Prostate gland (tissue), 2 donors: ENCODE measurements at regions not wholly inside any gene's neighbourhood (a gene's known extent, or its start where the extent isn't known, plus 50 kb on each side); places are given as distances from the start of the nearest gene placed in this dataset.

Experiments used
- DNase-seq: peaks from one replicate; pipeline ENCODE4 v3.0.0-alpha.2; 2019; ENCODE audit warnings: low spot score
- H3K27ac ChIP-seq, 2 donors: fragments of 200-600 bp; sonication (generic); 2 replicates each; pipeline ENCODE4 v1.5.1; 2017 to 2019
- H3K27me3 ChIP-seq: fragments of 200-600 bp; sonication (generic); replicated peaks from 2 replicates; pipeline ENCODE4 v1.5.1; 2019; ENCODE audit not compliant: insufficient read depth
- H3K36me3 ChIP-seq, 2 donors: fragments of 200-600 bp; sonication (generic); 1 replicate in 1 of 2; 2 replicates in 1 of 2; pipeline versions ENCODE4 v1.5.1 to v1.8.1; 2017 to 2019
- H3K4me1 ChIP-seq: fragments of 200-600 bp; sonication (generic); replicated peaks from 2 replicates; pipeline ENCODE4 v1.5.1; 2019
- H3K4me3 ChIP-seq, 2 donors: fragments of 200-600 bp; sonication (generic); 2 replicates each; pipeline ENCODE4 v1.5.1; 2017 to 2019
- H3K9me3 ChIP-seq: fragments of 200-600 bp; sonication (generic); 2 replicates; pipeline ENCODE4 v1.5.1; 2017
- CTCF ChIP-seq, 4 experiments: fragments of 200-600 bp in 2 of 4; fragments of 450-650 bp in 2 of 4; sonication (generic) in 2 of 4; IDR thresholded peaks; 1 replicate in 3 of 4; 2 replicates in 1 of 4; pipeline ENCODE4 v1.5.1; 2016 to 2019; ENCODE audit warnings: antibody characterized with exemption in 4 of 4, mild to moderate bottlenecking in 2 of 4, moderate library complexity in 2 of 4
- POLR2A ChIP-seq: fragments of 450-650 bp; IDR thresholded peaks from one replicate; pipeline ENCODE4 v1.6.1; 2016; ENCODE audit warnings: antibody characterized with exemption, mild to moderate bottlenecking
- POLR2AphosphoS5 ChIP-seq: sonication (generic); formaldehyde crosslinking; IDR thresholded peaks from one replicate; pipeline ENCODE4 v1.6.1; 2017; ENCODE audit warnings: antibody characterized with exemption
- WGBS: methylation state at CpG from one replicate; pipeline ENCODE4 v1.1.5; 2018; 5-methylcytosine and 5-hydroxymethylcytosine counted together
- intact Hi-C: fragments of 100-400 bp; cut with DNase I; formaldehyde crosslinking; loops from one replicate; pipeline ENCODE4 v1.14.2; 2022

- WGBS: 31% methylated on average over 3 of the region's 3 CpGs
- H3K27ac ChIP-seq: no peak overlapping the region
- DNase-seq: no peak
- no peaks in the 10 kb centered on the region for H3K36me3 ChIP-seq
- no peaks in the 10 kb centered on the region for H3K27me3 ChIP-seq
- H3K9me3 ChIP-seq: no peaks in the 10 kb centered on the region
- H3K4me1 ChIP-seq: no peaks in the 10 kb centered on the region
- intact Hi-C loops: no loop called here
- H3K4me3 ChIP-seq: no peak overlapping the region
- TF ChIP-seq CTCF (IDR thresholded peaks at IDR 0.05) (no peak), POLR2A (no peak), POLR2AphosphoS5 (no peak)
Observed at GRCh38 chr3:135495891-135496290, 469.6 kb upstream of the PPP2R3A start.

GRCh38 chr3:135497979-135498378 lies 467.5 kb upstream of the PPP2R3A start:
- Histone ChIP-seq H3K4me1 (no peaks in the 10 kb centered on the region), H3K9me3 (no peaks in the 10 kb centered on the region), H3K27me3 (no peaks in the 10 kb centered on the region), H3K4me3 (no peak overlapping the region), H3K27ac (no peak overlapping the region), H3K36me3 (no peaks in the 10 kb centered on the region)
- intact Hi-C loops: no loop called here
- WGBS: 78% methylated on average over 5 of the region's 5 CpGs
- TF ChIP-seq POLR2AphosphoS5 (no peak), CTCF (IDR thresholded peaks at IDR 0.05) (no peak), POLR2A (no peak)
- no peak for DNase-seq

GRCh38 chr3:135499426-135499825 lies 466.1 kb upstream of the PPP2R3A start:
- Histone ChIP-seq H3K27me3 (no peaks in the 10 kb centered on the region), H3K27ac (no peak overlapping the region), H3K4me3 (no peak overlapping the region), H3K36me3 (no peaks in the 10 kb centered on the region), H3K4me1 (no peaks in the 10 kb centered on the region), H3K9me3 (no peaks in the 10 kb centered on the region)
- 89% methylated on average over 2 of the region's 2 CpGs for WGBS
- TF ChIP-seq POLR2AphosphoS5 (no peak), POLR2A (no peak), CTCF (IDR thresholded peaks at IDR 0.05) (no peak)
- intact Hi-C loops: no loop called here
- no peak for DNase-seq

GRCh38 chr3:135500034-135500433 lies 465.5 kb upstream of the PPP2R3A start:
- no peak overlapping the region for H3K27ac ChIP-seq
- no peaks in the 10 kb centered on the region for H3K36me3 ChIP-seq
- H3K27me3 ChIP-seq: no peaks in the 10 kb centered on the region
- no peaks in the 10 kb centered on the region for H3K9me3 ChIP-seq
- H3K4me1 ChIP-seq: no peaks in the 10 kb centered on the region
- intact Hi-C loops: loop anchor here (5.0 kb wide), 1 partner anchor 898 kb away; no protein-coding TSS in a partner anchor
- no peak for DNase-seq
- TF ChIP-seq POLR2AphosphoS5: no peak
- TF ChIP-seq POLR2A: no peak
- no peak for TF ChIP-seq CTCF (IDR thresholded peaks at IDR 0.05)
- no peak overlapping the region for H3K4me3 ChIP-seq
- WGBS: 85% methylated on average over 3 of the region's 3 CpGs

GRCh38 chr3:135503065-135503759 lies 462.3 kb upstream of the PPP2R3A start:
- Histone ChIP-seq H3K9me3 (no peaks in the 10 kb centered on the region), H3K27me3 (no peaks in the 10 kb centered on the region), H3K4me3 (no peak overlapping the region), H3K4me1 (no peaks in the 10 kb centered on the region), H3K36me3 (no peaks in the 10 kb centered on the region), H3K27ac (no peak overlapping the region)
- DNase-seq: no peak
- WGBS: 65% methylated on average over 11 of the region's 11 CpGs
- no peak for TF ChIP-seq POLR2A
- no peak for TF ChIP-seq POLR2AphosphoS5
- no peak for TF ChIP-seq CTCF (IDR thresholded peaks at IDR 0.05)
- intact Hi-C loops: loop anchor here (5.0 kb wide), 1 partner anchor 901 kb away; no protein-coding TSS in a partner anchor
